Islet precursor cell (in vitro differentiated cells): ENCODE measurements at regions not wholly inside any gene's neighbourhood (a gene's known extent, or its start where the extent isn't known, plus 50 kb on each side); places are given as distances from the start of the nearest gene placed in this dataset.

ENCODE experiments used
- DNase-seq: peaks from one replicate; pipeline ENCODE4 v3.0.0-alpha.2; 2018

- peak; percentile 2 for DNase-seq
Measured at GRCh38 chr2:42913280-42913878, 121.0 kb upstream of the HAAO start.

- DNase-seq = peak; percentile 28
Measured at GRCh38 chr2:42910645-42911405, 118.4 kb upstream of the HAAO start.

GRCh38 chr2:42909966-42910365 lies 117.6 kb upstream of the HAAO start:
- peak; percentile 27 for DNase-seq

GRCh38 chr2:42908518-42909200 lies 116.3 kb upstream of the HAAO start:
- DNase-seq = peak; percentile 15

GRCh38 chr2:42907835-42908234 lies 115.5 kb upstream of the HAAO start:
- peak; percentile 45 for DNase-seq

- DNase-seq = peak; percentile 88
Measured at GRCh38 chr2:42906557-42907411, 114.4 kb upstream of the HAAO start.

GRCh38 chr2:42906111-42906556 lies 113.8 kb upstream of the HAAO start:
- DNase-seq = no peak

- DNase-seq = peak; percentile 68
Measured at GRCh38 chr2:42905341-42906110, 113.1 kb upstream of the HAAO start.

- DNase-seq = peak; percentile 52
Measured at GRCh38 chr2:42904576-42904876, 112.1 kb upstream of the HAAO start.

GRCh38 chr2:42903821-42904575 lies 111.6 kb upstream of the HAAO start:
- peak; percentile 59 for DNase-seq

GRCh38 chr2:42902939-42903709 lies 110.7 kb upstream of the HAAO start:
- DNase-seq = peak; percentile 48

- no peak for DNase-seq
Measured at GRCh38 chr2:42901076-42901640, 108.8 kb upstream of the HAAO start.

- no peak for DNase-seq
Measured at GRCh38 chr2:42900289-42900891, 108.0 kb upstream of the HAAO start.

- DNase-seq = peak; percentile 40
Measured at GRCh38 chr2:42897358-42897757, 105.0 kb upstream of the HAAO start.

GRCh38 chr2:42895791-42896135 lies 103.4 kb upstream of the HAAO start:
- DNase-seq = no peak

- peak; percentile 63 for DNase-seq
Measured at GRCh38 chr2:42895134-42895790, 102.9 kb upstream of the HAAO start.

- no peak for DNase-seq
Measured at GRCh38 chr2:42893047-42893758, 100.8 kb upstream of the HAAO start.

GRCh38 chr2:42890791-42891355 lies 98.5 kb upstream of the HAAO start:
- DNase-seq = no peak
